WTC11 (cell line): ENCODE measurements at regions not wholly inside any gene's neighbourhood (a gene's known extent, or its start where the extent isn't known, plus 50 kb on each side); places are given as distances from the start of the nearest gene placed in this dataset.

ENCODE experiments used
- ATAC-seq: fragments of 200-7000 bp; cut with Tn5 transposase; 2 replicates; pipeline ENCODE4 v1.10.0; 2021; ENCODE audit warnings: mild to moderate bottlenecking, moderate library complexity
- CTCF ChIA-PET: fragments of 300-600 bp; sonication (Branson Sonifier 250); formaldehyde crosslinking; loops from one replicate; lab custom pipeline; 2021; ENCODE audit warnings: antibody characterized with exemption; lab: Charles Lee
- POLR2A ChIA-PET: fragments of 350-600 bp; sonication (Branson Sonifier 250); formaldehyde crosslinking; loops from one replicate; lab custom pipeline; 2021; ENCODE audit warnings: antibody characterized with exemption; lab: Charles Lee
- DNase-seq: peaks from one replicate; pipeline ENCODE4 v3.0.0; 2021; ENCODE audit warnings: low spot score
- H3K27ac Mint-ChIP-seq: 2 replicates; pipeline ENCODE4 v1.8.0; 2021; ENCODE audit warnings: mixed read lengths
- H3K27me3 Mint-ChIP-seq: 2 replicates; pipeline ENCODE4 v1.8.0; 2021; ENCODE audit warnings: low read depth, mild to moderate bottlenecking, moderate library complexity, mixed read lengths
- H3K36me3 Mint-ChIP-seq: 2 replicates; pipeline ENCODE4 v1.8.0; 2021; ENCODE audit warnings: mixed read lengths
- H3K4me1 Mint-ChIP-seq: 2 replicates; pipeline ENCODE4 v1.8.0; 2022; ENCODE audit warnings: mixed read lengths
- H3K4me3 Mint-ChIP-seq: 2 replicates; pipeline ENCODE4 v1.8.0; 2021; ENCODE audit warnings: mild to moderate bottlenecking, moderate library complexity, mixed read lengths
- H3K9me3 Mint-ChIP-seq: 2 replicates; pipeline ENCODE4 v1.8.0; 2021; ENCODE audit warnings: mixed read lengths
- AR ChIP-seq: fragments of 250-450 bp; sonication (Bioruptor Pico); IDR thresholded peaks from 2 replicates; pipeline ENCODE4 v1.9.0; 2021; ENCODE audit warnings: mild to moderate bottlenecking
- ARID4B ChIP-seq: sonication (generic); formaldehyde crosslinking; IDR thresholded peaks from 2 replicates; pipeline ENCODE4 v1.8.0; 2023; ENCODE audit warnings: missing genetic modification reagents, mild to moderate bottlenecking, borderline replicate concordance
- ATF2 ChIP-seq: sonication (generic); formaldehyde crosslinking; IDR thresholded peaks from 2 replicates; pipeline ENCODE4 v1.8.1; 2022; ENCODE audit warnings: low read depth, missing genetic modification reagents, borderline replicate concordance
- ATF3 ChIP-seq: sonication (generic); formaldehyde crosslinking; conservative IDR thresholded peaks from 2 replicates; pipeline ENCODE4 v1.8.1; 2022; ENCODE audit warnings: mild to moderate bottlenecking, missing genetic modification reagents
- E2F4 ChIP-seq: sonication (generic); formaldehyde crosslinking; IDR thresholded peaks from 2 replicates; pipeline ENCODE4 v1.8.1; 2022; ENCODE audit warnings: low read depth, mild to moderate bottlenecking, moderate library complexity, missing genetic modification reagents, borderline replicate concordance
- ELF4 ChIP-seq: sonication (generic); formaldehyde crosslinking; IDR thresholded peaks from 2 replicates; pipeline ENCODE4 v1.8.1; 2022; ENCODE audit warnings: low read depth, mild to moderate bottlenecking, moderate library complexity, missing genetic modification reagents
- FOXJ3 ChIP-seq: sonication (generic); formaldehyde crosslinking; IDR thresholded peaks from 2 replicates; pipeline ENCODE4 v1.9.0; 2021; ENCODE audit warnings: missing genetic modification reagents, mild to moderate bottlenecking, borderline replicate concordance
- GTF2I ChIP-seq: fragments of 250-450 bp; sonication (Bioruptor Pico); conservative IDR thresholded peaks from 2 replicates; pipeline ENCODE4 v1.4.0; 2021; ENCODE audit warnings: mild to moderate bottlenecking
- IRF2 ChIP-seq: sonication (generic); formaldehyde crosslinking; IDR thresholded peaks from 2 replicates; pipeline ENCODE4 v1.8.0; 2022; ENCODE audit warnings: low read depth, missing genetic modification reagents, borderline replicate concordance
- MLX ChIP-seq: sonication (generic); formaldehyde crosslinking; IDR thresholded peaks from 2 replicates; pipeline ENCODE4 v1.8.1; 2023; ENCODE audit warnings: mild to moderate bottlenecking, missing genetic modification reagents, moderate library complexity
- MXD4 ChIP-seq: fragments of 250-450 bp; sonication (Bioruptor Pico); IDR thresholded peaks from 2 replicates; pipeline ENCODE4 v1.8.0; 2021; ENCODE audit warnings: mild to moderate bottlenecking, moderate library complexity, borderline replicate concordance
- NR1H2 ChIP-seq: sonication (generic); formaldehyde crosslinking; IDR thresholded peaks from 2 replicates; pipeline ENCODE4 v1.9.0; 2021; ENCODE audit warnings: mild to moderate bottlenecking, moderate library complexity, missing genetic modification reagents
- TP53 ChIP-seq: sonication (generic); formaldehyde crosslinking; IDR thresholded peaks from 2 replicates; pipeline ENCODE4 v1.8.1; 2023; ENCODE audit warnings: mild to moderate bottlenecking, missing genetic modification reagents
- ZNF416 ChIP-seq: fragments of 250-450 bp; sonication (Bioruptor Pico); IDR thresholded peaks from 2 replicates; pipeline ENCODE4 v1.9.0; 2021; ENCODE audit warnings: mild to moderate bottlenecking, inconsistent platforms
- ZNF425 ChIP-seq: fragments of 250-450 bp; sonication (Bioruptor Pico); conservative IDR thresholded peaks from 2 replicates; pipeline ENCODE4 v1.9.0; 2021; ENCODE audit warnings: mild to moderate bottlenecking
- ZNF532 ChIP-seq: fragments of 250-450 bp; sonication (Bioruptor Pico); IDR thresholded peaks from 2 replicates; pipeline ENCODE4 v1.9.0; 2021; ENCODE audit warnings: mild to moderate bottlenecking, borderline replicate concordance

- TF ChIP-seq E2F4 (CRISPR knock-in tag): no peak
- TF ChIP-seq FOXJ3: no peak
Observed at GRCh38 chr2:114068438-114068837, 178.5 kb downstream of the ACTR3 start (continued).

GRCh38 chr2:114076961-114077360 is 187.1 kb downstream of the ACTR3 start:
- peaks cover 31% of the 10 kb centered on the region for H3K36me3 Mint-ChIP-seq

More at GRCh38 chr2:114076961-114077360, 187.1 kb downstream of the ACTR3 start:
- ATAC-seq (no peak), DNase-seq (no peak)
- H3K27me3 Mint-ChIP-seq: peaks cover 6% of the 10 kb centered on the region
- H3K27ac Mint-ChIP-seq: no peak overlapping the region
- CTCF ChIA-PET: no interaction called here
- POLR2A ChIA-PET: no interaction called here
- TF ChIP-seq NR1H2 (CRISPR knock-in tag): no peak
- TF ChIP-seq IRF2 (CRISPR knock-in tag): no peak
- TF ChIP-seq MLX: no peak
- TF ChIP-seq ZNF416 (CRISPR knock-in tag): no peak
- no peak for TF ChIP-seq ARID4B (CRISPR knock-in tag)
- no peak for TF ChIP-seq ATF3
- no peak for TF ChIP-seq ZNF425 (CRISPR knock-in tag)
- TF ChIP-seq TP53 (CRISPR knock-in tag): no peak
- TF ChIP-seq ZNF532 (CRISPR knock-in tag): no peak
- TF ChIP-seq ELF4 (CRISPR knock-in tag): no peak
- TF ChIP-seq GTF2I: no peak
- no peak for TF ChIP-seq MXD4
- no peak for TF ChIP-seq AR (CRISPR knock-in tag)
- TF ChIP-seq ATF2 (CRISPR knock-in tag): no peak
- H3K9me3 Mint-ChIP-seq: peaks cover 70% of the 10 kb centered on the region
- no peaks in the 10 kb centered on the region for H3K4me1 Mint-ChIP-seq
- no peak overlapping the region for H3K4me3 Mint-ChIP-seq
